HG02885 (cell line): ENCODE measurements at regions not wholly inside any gene's neighbourhood (a gene's known extent, or its start where the extent isn't known, plus 50 kb on each side); places are given as distances from the start of the nearest gene placed in this dataset.

Experiments used
- ATAC-seq: cut with Tn5 transposase; IDR thresholded peaks from one replicate; pipeline ENCODE4 v1.9.1; 2021; ENCODE audit warnings: mild to moderate bottlenecking; ENCODE audit not compliant: unreplicated experiment, poor library complexity

- no peak for ATAC-seq
Measured at GRCh38 chr2:223541546-223541945, 60.6 kb downstream of the SCG2 start.

DNA sequence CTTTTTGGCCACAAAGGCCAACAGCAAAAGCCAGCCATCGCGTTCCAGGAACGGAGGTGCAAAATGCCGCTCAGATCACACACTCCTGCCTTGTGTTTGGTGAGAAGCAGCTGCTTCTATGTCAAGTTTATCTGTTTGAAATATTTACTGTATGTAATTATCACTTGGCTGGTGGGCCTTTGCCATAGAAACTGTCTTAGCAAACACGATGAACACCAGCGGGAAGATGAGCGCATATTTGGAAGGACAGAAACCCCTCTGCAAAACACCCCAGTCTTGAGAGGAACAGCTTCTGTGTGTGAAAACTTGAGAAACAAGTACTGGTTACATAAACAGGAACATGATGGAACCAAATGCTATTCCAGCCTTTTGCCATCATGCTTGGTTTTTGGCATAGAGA, 59.7 kb downstream of the SCG2 start:
- ATAC-seq = no peak

GRCh38 chr2:223545406-223545805, 56.8 kb downstream of the SCG2 start:
- ATAC-seq = no peak

GRCh38 chr2:223545830-223546229, 56.3 kb downstream of the SCG2 start:
- no peak for ATAC-seq
